H1 (cell line): ENCODE measurements at regions not wholly inside any gene's neighbourhood (a gene's known extent, or its start where the extent isn't known, plus 50 kb on each side); places are given as distances from the start of the nearest gene placed in this dataset.

Experiments
- CHD2 ChIP-seq: IDR thresholded peaks from 2 replicates; pipeline ENCODE4 v1.6.1; 2012; ENCODE audit warnings: low read length, improper control_type of control experiment
- CTCF ChIP-seq, 3 experiments: IDR thresholded peaks; 1 replicate in 2 of 3; 2 replicates in 1 of 3; pipeline versions ENCODE4 v1.5.1 to v1.6.1; 2011; ENCODE audit warnings: low read length in 3 of 3, mild to moderate bottlenecking in 3 of 3, inconsistent platforms in 2 of 3, low read depth in 1 of 3, moderate library complexity in 1 of 3; ENCODE audit not compliant: insufficient read depth in 1 of 3; ENCODE audit errors: control extremely low read depth in 1 of 3
- EZH2 ChIP-seq: fragments of 200-600 bp; sonication (generic); IDR thresholded peaks from 2 replicates; pipeline ENCODE4 v1.7.1; 2012; ENCODE audit warnings: low read depth, mild to moderate bottlenecking, moderate library complexity, low read length, inconsistent platforms; ENCODE audit not compliant: severe bottlenecking
- HDAC6 ChIP-seq: IDR thresholded peaks from one replicate; pipeline ENCODE4 v1.7.1; 2012; ENCODE audit warnings: low read depth, mild to moderate bottlenecking, inconsistent platforms, low read length, moderate library complexity
- MAFK ChIP-seq: IDR thresholded peaks from 2 replicates; pipeline ENCODE4 v1.6.1; 2012; ENCODE audit warnings: low read depth, mild to moderate bottlenecking, improper control_type of control experiment, low read length
- POLR2A ChIP-seq, 2 experiments: IDR thresholded peaks; 1 replicate in 1 of 2; 2 replicates in 1 of 2; pipeline ENCODE4 v1.6.1; 2011; ENCODE audit warnings: low read depth in 2 of 2, low read length in 2 of 2, mild to moderate bottlenecking in 2 of 2; ENCODE audit errors: control extremely low read depth in 1 of 2
- RFX5 ChIP-seq: IDR thresholded peaks from 2 replicates; pipeline ENCODE4 v1.6.1; 2011; ENCODE audit warnings: low read depth, low read length, improper control_type of control experiment, borderline replicate concordance
- TF ChIP-seq, protein P1 (sequence below): IDR thresholded peaks from 2 replicates; pipeline ENCODE4 v1.6.1; 2012; ENCODE audit warnings: inconsistent platforms

GRCh38 chr14:28163897-28164296, 602.7 kb upstream of the FOXG1 start:
- TF ChIP-seq CHD2 (no peak), RFX5 (no peak), CTCF (IDR thresholded peaks at IDR 0.05; ENCODE audit: control extremely low read depth in 1 of 3, insufficient read depth in 1 of 3, low read depth in 1 of 3, low read length in 3 of 3) (no peak), MAFK (no peak), EZH2 (no peak), POLR2A (IDR thresholded peaks at IDR 0.05; ENCODE audit: control extremely low read depth in 1 of 2, low read depth in 2 of 2, low read length in 2 of 2) (no peak), HDAC6 (no peak)
- TF ChIP-seq, protein P1, sequence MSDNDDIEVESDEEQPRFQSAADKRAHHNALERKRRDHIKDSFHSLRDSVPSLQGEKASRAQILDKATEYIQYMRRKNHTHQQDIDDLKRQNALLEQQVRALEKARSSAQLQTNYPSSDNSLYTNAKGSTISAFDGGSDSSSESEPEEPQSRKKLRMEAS: no peak
